DND-41 (cell line): ENCODE measurements at regions not wholly inside any gene's neighbourhood (a gene's known extent, or its start where the extent isn't known, plus 50 kb on each side); places are given as distances from the start of the nearest gene placed in this dataset.

Experiments
- EZH2 ChIP-seq: IDR thresholded peaks from 3 replicates; pipeline ENCODE4 v1.6.1; 2012; ENCODE audit warnings: borderline replicate concordance, low read depth, mild to moderate bottlenecking, moderate library complexity, low read length, inconsistent platforms; ENCODE audit not compliant: severe bottlenecking
- TF ChIP-seq, protein P1 (sequence below): IDR thresholded peaks from 2 replicates; pipeline ENCODE4 v1.5.1; 2012; ENCODE audit warnings: borderline replicate concordance, low read length, moderate library complexity, mild to moderate bottlenecking; ENCODE audit not compliant: poor library complexity, severe bottlenecking; ENCODE audit errors: extremely low read depth

GRCh38 chr15:70547846-70548487 is 215.4 kb downstream of the UACA start:
- TF ChIP-seq, protein P1, sequence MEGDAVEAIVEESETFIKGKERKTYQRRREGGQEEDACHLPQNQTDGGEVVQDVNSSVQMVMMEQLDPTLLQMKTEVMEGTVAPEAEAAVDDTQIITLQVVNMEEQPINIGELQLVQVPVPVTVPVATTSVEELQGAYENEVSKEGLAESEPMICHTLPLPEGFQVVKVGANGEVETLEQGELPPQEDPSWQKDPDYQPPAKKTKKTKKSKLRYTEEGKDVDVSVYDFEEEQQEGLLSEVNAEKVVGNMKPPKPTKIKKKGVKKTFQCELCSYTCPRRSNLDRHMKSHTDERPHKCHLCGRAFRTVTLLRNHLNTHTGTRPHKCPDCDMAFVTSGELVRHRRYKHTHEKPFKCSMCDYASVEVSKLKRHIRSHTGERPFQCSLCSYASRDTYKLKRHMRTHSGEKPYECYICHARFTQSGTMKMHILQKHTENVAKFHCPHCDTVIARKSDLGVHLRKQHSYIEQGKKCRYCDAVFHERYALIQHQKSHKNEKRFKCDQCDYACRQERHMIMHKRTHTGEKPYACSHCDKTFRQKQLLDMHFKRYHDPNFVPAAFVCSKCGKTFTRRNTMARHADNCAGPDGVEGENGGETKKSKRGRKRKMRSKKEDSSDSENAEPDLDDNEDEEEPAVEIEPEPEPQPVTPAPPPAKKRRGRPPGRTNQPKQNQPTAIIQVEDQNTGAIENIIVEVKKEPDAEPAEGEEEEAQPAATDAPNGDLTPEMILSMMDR: no peak
- no peak for TF ChIP-seq EZH2
